Kidney (tissue), 13 donors: ENCODE measurements at regions not wholly inside any gene's neighbourhood (a gene's known extent, or its start where the extent isn't known, plus 50 kb on each side); places are given as distances from the start of the nearest gene placed in this dataset.

Experiments used
- DNase-seq, 5 donors: peaks; one replicate each; pipeline ENCODE4 v3.0.0-alpha.2; 2013 to 2020
- FAIRE-seq: peaks from 2 replicates; lab custom pipeline; 2012; peaks lifted over from hg19 to GRCh38; lab: Jason Lieb, UNC
- H3K27ac ChIP-seq, 2 donors: one replicate each; pipeline ENCODE4 v1.7.0; 2013; ENCODE audit warnings: low read depth in 2 of 2, low read length in 2 of 2, inconsistent platforms in 1 of 2
- H3K27me3 ChIP-seq: one replicate; pipeline ENCODE4 v1.7.1; 2013; ENCODE audit warnings: low read length, inconsistent platforms; ENCODE audit not compliant: control insufficient read depth, insufficient read depth
- H3K36me3 ChIP-seq, 3 donors: one replicate each; pipeline versions ENCODE4 v1.7.0 to v1.7.1; 2013; ENCODE audit warnings: low read length in 3 of 3, control low read depth in 1 of 3, inconsistent platforms in 1 of 3; ENCODE audit not compliant: insufficient read depth in 3 of 3, control insufficient read depth in 2 of 3
- H3K4me1 ChIP-seq, 3 donors: one replicate each; pipeline versions ENCODE4 v1.7.0 to v1.7.1; 2013; ENCODE audit warnings: low read length in 3 of 3, inconsistent platforms in 1 of 3, low read depth in 1 of 3; ENCODE audit not compliant: control insufficient read depth in 2 of 3, insufficient read depth in 2 of 3
- H3K4me3 ChIP-seq, 3 donors: one replicate each; pipeline versions ENCODE4 v1.7.0 to v1.8.1; 2013; ENCODE audit warnings: low read length in 3 of 3, control low read depth in 1 of 3, inconsistent platforms in 1 of 3
- H3K9ac ChIP-seq, 3 donors: one replicate each; pipeline versions ENCODE4 v1.7.0 to v1.7.1; 2013; ENCODE audit warnings: low read length in 3 of 3, control low read depth in 1 of 3, inconsistent platforms in 1 of 3
- H3K9me3 ChIP-seq, 3 donors: one replicate each; pipeline versions ENCODE4 v1.7.0 to v1.7.1; 2013; ENCODE audit warnings: low read length in 3 of 3, control low read depth in 1 of 3, inconsistent platforms in 1 of 3; ENCODE audit not compliant: control insufficient read depth in 2 of 3, insufficient read depth in 1 of 3
- CTCF ChIP-seq: IDR thresholded peaks from 3 replicates; pipeline ENCODE4 v1.5.1; 2012; ENCODE audit warnings: mild to moderate bottlenecking, moderate library complexity, borderline replicate concordance; ENCODE audit not compliant: insufficient read depth; ENCODE audit errors: extremely low read depth
- intact Hi-C: fragments of 100-400 bp; cut with DNase I; formaldehyde crosslinking; loops from one replicate; pipeline ENCODE4 v1.11.1; 2022
- donor health status: control.
- donor health status: control.
- donor health status: control.
- donor health status: control.
- donor health status: control.
- donor health status: DM: yes; HTN: yes; CAD: no.
- donor health status: Normal renal cell carcinoma (clear cell type).

DNA sequence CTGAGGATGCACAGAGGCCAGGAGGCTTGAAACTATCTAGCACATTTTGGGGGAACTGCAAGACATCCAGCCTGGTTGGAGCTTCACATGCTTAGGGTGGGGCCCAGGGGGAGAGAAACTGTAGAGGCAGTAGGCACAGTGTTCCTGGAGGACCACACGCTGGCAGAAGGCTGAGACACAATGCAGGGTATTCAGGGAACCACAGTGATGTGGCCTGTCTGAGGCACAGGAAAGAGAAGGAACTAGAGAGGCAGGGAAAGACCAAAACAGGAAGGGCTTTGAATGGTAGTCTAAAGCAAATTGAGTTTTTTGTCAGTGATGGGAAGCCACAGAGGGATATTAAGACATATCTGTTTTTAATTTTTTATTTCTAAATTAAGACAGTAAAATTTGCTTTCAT, 100.2 kb upstream of the PRICKLE1 start:
- Histone ChIP-seq H3K9ac (no peak overlapping the region), H3K4me3 (no peak overlapping the region), H3K9me3 (no peaks in the 10 kb centered on the region), H3K4me1 (no peaks in the 10 kb centered on the region), H3K36me3 (no peaks in the 10 kb centered on the region), H3K27me3 (no peaks in the 10 kb centered on the region), H3K27ac (no peak overlapping the region)
- FAIRE-seq (no peak), DNase-seq (no peak)
- intact Hi-C loops = no loop called here
- TF ChIP-seq CTCF = no peak

DNA sequence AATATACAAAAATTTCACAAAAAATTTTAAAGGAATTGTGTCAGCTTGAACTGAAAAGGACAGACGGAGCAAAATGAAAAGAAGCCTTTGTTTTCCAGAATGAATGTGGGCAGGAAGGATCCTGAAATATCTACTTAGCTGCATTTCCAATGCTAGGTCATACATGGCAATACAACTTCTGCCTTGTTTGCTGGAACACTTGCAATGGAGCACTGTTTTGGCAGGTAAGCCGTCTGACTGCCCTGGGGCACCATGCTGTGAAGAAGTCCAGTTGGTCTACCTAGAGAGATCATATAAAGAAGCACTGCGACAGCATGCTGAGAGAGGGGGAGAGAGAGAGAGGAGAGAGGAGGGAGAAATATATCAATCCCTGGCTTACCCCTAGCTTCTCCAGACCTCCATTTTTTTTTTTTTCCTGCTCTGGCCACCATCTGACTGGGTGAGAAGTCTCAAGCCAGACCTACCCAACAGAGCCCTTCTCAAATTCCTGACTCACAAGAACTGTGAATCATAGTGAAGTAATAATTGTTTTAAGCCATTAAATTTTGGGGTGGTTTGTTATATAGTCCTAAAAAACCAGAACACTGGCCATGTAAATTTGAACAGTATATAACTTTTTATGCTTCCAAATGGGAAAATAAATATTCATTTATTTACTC, 97.1 kb upstream of the PRICKLE1 start:
- intact Hi-C loops = no loop called here
- no peaks in the 10 kb centered on the region for H3K9me3 ChIP-seq
- H3K4me1 ChIP-seq = no peaks in the 10 kb centered on the region
- DNase-seq (no peak), FAIRE-seq (no peak)
- no peak overlapping the region for H3K9ac ChIP-seq
- no peaks in the 10 kb centered on the region for H3K27me3 ChIP-seq
- TF ChIP-seq CTCF = no peak
- H3K36me3 ChIP-seq = no peaks in the 10 kb centered on the region
- H3K4me3 ChIP-seq = no peak overlapping the region
- H3K27ac ChIP-seq = no peak overlapping the region

DNA sequence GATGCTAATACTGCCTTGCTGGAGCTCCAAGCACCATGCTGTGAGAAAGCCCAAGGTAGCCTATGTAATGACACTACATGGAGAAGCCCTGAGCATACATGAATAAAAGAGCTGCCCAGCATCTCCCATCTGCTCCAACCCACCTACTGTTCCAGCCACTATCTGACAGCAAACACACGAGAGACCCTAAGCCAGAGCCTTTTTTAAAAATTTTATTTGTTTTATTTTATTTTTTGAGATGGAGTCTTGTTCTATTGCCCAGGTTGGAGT, 95.2 kb upstream of the PRICKLE1 start:
- H3K27ac ChIP-seq = no peak overlapping the region
- intact Hi-C loops = no loop called here
- FAIRE-seq = no peak

More for the DNA sequence above, 95.2 kb upstream of the PRICKLE1 start:
- no peaks in the 10 kb centered on the region for H3K36me3 ChIP-seq
- no peak overlapping the region for H3K4me3 ChIP-seq
- TF ChIP-seq CTCF = no peak
- no peaks in the 10 kb centered on the region for H3K27me3 ChIP-seq
- no peaks in the 10 kb centered on the region for H3K4me1 ChIP-seq
- no peak overlapping the region for H3K9ac ChIP-seq
- no peak for DNase-seq
- H3K9me3 ChIP-seq = no peaks in the 10 kb centered on the region
